Activated CD4-positive, alpha-beta T cell treated with anti-CD3 and anti-CD28 coated beads, Interleukin-2, amount 50 U/mL, for 1 hour (primary cell): ENCODE measurements at regions not wholly inside any gene's neighbourhood (a gene's known extent, or its start where the extent isn't known, plus 50 kb on each side); places are given as distances from the start of the nearest gene placed in this dataset.

Experiments
- DNase-seq: peaks from one replicate; pipeline ENCODE4 v3.0.0-alpha.2; 2020

DNA sequence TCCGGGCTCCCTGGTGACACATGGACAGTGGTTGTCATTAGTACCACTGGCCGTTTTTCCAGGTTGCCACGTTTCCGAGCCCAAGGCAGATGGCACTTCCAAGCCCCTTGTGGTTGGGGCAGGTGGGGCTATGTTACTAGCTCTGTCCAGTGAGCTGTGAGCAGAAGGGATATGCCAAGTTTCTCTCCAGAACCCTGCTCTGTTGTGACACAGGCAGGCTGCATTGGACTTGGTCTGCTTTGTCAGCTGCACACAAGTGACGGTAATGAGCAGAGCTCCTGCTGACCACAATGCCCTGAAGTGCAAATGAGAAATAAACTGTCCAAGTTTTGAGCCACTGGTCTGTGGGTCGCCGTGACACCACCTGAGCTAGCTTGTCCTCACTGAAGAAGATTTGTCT is 118.8 kb downstream of the GYPC start:
- no peak for DNase-seq

DNA sequence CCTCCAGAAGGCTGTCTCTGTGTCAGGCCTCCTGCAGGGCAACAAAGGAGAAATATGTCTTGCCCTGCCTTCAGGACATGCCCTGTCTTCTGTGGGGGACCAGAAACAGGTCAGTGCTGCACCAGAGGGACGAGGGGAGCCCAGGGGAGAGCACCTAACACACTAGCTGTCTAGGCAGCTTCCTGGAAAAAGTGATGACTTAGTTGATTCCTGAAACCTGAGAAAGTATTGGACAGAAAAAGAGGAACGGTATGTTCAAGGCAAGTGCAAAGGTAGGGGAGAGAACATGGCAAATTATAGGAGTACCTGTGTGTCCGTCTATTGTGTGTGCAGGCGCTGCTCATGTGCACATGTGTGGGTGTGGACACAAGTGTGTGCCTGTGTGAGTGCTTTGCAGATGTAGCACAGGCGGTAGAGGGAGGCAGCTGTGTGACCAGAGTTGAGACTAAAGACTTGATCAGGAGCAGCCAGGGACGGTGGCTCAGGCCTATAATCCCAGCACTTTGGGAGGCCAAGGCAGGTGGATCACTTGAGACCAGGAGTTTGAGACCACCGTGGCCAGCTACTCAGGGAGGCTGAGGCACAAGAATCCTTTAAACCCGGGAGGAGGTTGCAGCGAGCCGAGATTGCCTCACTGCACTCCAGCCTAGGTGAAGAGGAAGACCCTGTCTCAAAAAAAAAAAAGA is 119.5 kb downstream of the GYPC start:
- DNase-seq = no peak

DNA sequence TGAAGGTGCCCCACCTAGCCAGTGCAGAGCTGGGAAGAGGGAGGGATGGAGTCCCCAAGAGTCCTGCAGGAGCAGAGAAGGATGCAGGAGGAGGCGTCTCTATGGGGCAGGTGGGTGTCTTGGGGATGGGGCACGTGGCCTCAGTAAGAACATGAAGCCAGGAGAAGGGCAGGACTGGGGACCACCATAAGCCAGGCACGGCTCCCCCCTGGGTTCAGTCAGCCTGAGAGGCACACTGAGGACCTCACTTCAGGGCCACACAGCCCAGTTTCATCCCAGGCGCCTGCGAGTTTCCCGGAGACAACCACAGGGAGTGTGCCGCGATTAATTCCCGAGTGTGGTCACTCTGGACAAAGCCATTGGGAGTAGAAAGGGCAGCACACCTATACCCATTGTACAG is 120.3 kb downstream of the GYPC start:
- no peak for DNase-seq

DNA sequence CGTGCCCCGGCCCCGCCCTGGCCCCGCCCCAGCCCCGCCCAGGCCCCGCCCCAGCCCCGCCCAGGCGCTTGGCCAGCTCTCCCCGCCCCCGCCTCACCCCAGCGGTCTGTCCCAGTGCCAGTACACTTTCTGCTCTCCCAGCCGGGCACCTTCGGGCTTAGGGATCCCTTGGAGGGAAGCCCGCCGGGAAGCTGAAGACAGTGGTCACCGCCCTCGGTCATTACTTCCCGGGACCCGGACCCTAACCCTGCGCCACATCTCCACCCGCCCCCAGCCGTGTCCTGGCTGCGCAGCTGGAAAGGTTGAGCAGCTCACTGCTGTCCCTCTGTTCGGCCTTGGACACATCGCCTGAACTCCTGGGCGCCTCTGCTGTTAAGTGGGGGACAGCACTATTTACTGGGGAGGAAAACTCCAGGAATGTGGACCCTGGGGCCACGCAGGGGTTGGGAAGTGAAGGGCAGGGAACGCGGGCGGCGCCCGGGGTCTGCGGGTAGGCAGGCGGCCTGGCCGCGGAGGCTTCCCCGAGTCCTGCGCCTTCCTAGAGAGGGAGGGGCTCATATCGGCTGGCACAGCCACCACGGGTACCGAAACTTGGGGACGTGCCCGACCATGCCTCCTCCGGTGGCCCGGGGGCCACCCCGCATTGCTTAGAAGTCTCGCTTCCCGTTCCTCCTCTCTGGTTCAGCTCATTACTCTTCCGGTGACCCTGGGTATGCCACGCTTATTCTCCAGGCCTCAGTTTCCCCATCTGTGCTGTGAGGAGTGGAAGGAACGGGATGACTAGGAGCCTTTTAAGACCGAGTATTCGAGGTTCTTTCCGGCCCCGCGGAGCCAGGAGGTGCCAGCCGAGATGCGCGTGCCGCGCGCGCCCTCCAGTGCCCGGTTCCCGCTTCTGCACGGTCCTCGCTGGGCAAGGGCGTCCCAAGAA is 121.0 kb downstream of the GYPC start:
- peak; percentile 80 for DNase-seq

DNA sequence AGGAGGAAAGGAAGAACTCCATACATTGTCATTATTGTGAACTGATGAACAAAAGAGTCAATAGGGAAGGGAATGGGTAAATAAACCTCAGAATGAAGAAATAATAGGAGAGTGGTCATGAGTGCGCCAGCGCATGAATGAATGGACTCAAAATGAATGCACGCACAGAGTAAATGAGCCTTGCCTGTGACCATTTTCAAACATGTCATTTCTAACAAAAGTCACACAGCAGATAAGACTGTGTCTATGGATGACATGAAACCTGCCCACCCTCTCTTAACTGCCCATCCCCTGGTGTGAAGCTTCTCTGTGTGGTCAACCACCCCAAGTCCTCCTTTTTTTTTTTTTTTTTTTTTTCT is 121.1 kb upstream of the TEX51 start:
- DNase-seq = no peak

DNA sequence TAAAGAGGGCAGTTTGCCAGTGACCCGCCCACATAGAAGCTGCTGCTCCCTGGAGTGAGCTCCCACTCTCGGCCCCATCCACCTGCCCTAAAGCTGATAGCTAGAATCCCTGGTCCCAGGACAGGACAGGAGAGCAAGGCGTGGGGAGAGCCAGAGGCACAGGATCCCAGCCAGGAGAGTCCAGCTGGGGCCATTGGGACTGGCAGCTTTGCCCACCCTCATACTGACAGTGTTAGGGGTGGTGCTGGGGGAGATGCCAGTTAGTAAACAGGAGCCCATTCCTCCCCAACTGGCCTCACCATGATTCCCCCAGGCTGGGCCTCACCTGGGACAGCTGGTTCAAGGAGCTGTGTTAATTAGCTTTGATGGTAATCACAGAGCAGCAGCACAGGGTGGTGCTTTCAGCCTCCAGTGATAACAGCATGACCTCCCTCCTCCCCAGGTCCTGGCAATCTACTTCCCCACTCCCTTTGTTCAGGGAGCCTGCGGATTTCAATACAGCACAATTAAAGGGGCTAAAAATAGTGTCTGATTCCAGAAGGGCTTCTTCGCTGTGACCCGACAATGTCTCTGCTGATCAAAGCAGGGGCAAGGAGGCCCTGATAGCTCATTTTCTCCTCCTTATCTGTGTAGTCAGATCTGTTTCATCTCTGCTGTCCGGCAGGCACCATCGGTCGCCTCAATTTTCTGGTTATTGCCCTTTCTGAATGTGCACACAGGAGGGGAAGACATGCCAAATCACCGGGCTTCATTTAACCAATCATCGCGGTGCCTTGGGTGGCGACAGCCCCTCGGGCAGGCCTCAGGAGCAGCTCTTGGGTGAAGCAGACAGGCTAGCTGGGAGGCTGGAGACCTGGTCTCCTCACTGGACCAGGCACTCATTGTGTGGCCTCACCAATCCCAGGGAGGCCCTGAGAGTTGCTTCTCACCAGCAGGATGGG is 119.9 kb upstream of the TEX51 start:
- no peak for DNase-seq

DNA sequence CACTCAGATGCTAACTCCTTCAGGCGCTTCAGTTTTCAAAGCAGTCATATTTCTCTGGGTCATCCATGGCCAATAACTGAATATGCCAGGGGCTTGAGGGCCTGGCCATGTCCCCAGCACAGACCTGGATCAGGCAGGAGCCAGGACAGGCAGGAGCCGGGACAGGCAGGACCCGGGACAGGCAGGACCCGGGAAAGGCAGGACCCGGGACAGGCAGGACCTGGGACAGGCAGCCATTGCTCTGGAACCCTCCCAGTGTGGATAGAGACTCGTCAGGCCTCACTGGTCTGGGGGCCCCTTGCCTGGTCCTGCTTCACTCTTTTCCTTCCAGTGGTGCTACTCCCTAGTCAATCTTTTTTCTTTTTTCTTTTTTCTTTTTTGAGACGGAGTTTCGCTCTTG is 117.5 kb upstream of the TEX51 start:
- no peak for DNase-seq

DNA sequence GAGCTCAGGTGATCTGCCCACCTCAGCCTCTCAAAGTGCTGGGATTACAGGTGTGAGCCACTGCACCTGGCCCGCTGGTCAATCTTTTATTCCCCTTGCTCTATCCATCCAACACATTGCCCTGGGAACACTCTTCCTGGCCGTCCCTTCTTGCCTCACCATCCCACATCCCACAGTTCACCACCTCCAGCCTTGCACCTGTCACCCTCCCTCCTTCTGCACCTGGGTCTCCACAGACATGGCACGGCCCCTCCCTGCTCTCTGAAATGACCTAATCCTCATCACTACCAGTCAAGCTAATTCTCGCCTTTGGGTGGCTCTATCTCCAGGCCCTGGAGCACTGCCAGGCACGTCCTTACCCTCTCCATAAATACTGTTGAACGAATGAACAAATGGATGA is 116.9 kb upstream of the TEX51 start:
- DNase-seq = no peak

DNA sequence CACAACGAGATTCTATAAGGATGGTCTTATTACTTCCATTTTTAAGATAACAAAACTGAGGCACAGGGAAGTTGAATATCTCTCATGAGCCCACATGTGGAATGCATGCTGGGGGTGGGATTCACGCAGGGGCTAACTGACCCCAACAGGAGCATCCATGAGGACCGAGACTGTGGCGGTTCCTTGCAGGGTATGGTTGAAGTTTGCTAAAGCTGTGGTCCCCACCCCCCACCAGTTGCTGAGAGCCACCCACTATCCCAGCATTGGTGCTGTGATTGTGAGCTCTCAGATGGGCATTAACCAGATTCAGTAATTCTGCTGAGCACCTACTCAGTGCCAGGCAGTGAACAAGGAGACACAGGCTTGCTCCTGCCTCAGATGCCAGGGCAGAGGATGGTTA is 116.0 kb upstream of the TEX51 start:
- DNase-seq = no peak

DNA sequence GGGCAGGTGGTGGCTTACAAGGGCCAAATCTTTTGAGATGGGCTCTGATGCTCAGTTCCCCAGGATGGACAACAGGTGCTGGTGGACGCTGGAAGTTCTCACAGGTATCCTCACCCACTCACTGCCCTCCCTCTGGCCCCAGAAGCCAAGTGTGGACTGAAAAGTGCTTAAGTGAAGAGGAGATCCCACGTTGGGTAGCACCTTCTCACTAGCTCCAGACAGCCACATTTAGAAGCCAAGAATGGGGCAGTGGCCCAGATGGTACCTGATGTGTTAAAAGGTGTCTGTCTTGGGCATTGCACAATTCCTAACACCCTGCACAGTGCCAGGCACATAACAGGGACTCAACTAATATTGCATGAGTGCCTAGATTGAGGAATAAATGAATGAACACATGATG is 115.3 kb upstream of the TEX51 start:
- DNase-seq = no peak

DNA sequence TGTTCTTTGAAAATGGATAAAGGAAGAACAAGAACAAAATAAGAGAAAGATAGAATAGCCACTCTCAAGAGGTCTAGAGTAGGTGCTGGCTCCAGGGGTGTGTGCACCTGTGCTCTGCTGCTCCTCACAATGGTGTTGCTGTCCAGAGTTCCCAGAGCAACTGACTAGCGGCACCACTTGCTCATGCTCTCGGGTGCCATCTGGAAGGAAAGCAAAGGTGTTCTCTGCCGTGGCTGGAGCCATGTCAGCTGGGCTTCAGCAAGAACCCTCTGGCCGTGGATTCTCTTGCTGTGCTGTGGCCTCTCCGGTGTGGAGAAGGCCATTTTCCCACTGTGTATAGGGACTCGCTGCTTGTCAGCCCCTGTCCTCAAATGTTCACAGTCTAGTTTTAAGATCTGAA is 114.6 kb upstream of the TEX51 start:
- DNase-seq = no peak

DNA sequence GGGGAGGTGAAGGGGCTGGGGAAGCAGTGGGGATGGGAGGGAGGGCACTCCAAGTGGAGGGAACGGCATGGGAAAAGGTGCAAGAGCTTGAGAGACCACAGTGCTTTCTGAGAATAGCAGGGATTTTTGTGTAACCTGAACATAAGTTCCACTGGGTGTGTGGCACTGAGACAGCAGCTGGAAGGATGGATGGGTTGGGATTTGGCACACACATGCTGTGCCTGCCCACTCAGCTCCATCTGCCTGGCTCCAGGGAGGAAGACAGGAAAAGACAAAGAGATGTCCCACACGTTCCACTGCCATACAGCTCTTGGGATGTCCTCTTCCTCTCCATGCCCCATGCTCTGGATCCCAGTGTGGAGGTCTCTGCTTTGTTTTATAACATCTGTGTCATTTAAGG is 114.1 kb upstream of the TEX51 start:
- no peak for DNase-seq

DNA sequence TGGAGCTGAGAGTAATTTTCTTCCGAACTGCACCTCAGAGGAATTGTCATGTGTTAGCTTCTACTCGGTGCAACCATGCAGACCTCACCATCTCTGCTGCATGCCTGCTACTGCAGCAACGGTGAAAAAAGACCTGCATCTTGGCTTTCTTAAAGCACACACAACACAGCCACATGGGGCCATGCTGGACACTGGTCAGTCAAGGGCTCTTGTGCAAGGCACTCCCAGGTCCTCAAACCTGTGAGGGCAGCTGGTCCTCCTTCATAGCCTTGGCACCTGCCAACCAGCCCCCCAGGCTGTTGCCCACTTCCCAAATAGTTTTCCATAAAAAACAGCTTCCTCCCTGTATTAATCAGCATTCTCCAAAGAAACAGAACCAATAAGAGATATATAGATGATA is 113.5 kb upstream of the TEX51 start:
- no peak for DNase-seq

DNA sequence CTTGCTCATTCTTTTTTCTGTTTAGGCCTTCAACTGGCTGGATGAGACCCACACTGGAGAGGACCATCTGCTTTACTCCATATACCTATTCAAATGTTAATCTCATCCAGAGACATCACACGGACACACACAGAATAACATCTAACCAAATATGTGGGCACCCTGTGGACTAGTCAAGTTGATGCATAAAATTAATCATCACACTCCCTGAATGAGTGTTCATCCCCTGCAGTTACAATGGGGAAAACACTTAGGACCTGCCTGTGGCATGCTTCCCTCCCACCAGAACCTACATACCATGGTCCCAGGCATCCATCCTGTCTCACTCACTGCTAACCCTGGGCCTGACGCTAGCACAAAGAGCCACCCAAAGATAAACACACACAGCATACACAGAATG is 112.8 kb upstream of the TEX51 start:
- no peak for DNase-seq

DNA sequence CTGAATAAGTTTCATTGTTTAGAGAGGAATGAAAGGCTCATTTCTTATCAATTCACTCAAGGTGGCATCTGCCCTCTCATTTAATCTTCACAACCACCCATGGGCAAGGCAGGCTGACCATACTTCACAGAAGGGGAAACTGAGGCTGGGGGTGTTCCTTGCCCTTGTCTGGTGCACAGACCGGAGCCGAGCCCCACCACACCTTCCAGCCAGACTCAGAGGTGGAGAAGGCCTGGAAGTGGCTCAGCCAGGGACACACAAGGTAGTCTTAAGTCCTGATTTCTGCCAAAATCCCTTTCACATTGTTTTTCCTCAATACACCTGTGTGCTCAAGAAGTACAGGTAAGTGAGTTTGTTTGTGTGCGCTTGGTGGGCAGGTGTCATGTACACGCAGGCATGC is 111.9 kb upstream of the TEX51 start:
- DNase-seq = no peak

DNA sequence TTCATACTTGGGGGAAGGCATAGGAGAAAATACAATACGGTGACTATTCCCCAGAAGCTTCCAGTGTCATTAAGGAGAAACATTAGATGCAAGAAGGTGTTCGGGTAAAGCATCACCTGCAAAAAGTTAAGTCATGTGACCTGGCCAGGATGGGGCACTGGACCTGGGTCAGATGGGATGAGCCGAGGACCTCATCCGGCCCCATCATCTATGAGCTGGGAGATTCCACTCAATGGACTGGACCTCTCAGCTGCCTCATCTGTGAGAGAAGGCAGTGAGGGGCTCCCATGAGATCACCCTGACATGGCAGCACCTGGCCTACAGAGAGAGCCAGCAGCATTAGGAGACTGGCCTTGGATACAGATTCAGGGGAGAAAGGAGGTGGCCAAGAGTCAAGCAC is 111.4 kb upstream of the TEX51 start:
- DNase-seq = no peak

DNA sequence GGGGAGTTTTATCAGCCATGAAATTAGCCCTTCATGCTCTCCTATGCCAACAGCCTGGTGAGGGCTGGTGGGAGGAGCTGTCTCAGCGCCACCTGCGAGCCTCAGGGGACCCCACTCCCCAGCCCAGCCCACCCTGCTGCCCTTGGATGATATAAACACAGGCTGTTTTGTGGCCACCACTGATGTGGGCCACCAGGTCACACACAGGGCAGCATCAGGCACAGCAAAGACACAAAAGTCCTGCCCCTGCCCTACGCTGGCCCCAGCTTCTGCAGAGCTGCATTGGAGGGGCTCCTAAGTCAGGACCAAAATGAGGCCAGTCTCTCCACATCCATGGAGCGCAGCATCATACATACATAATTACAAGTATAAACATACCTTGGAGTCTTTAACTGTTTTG is 110.6 kb upstream of the TEX51 start:
- DNase-seq = no peak

DNA sequence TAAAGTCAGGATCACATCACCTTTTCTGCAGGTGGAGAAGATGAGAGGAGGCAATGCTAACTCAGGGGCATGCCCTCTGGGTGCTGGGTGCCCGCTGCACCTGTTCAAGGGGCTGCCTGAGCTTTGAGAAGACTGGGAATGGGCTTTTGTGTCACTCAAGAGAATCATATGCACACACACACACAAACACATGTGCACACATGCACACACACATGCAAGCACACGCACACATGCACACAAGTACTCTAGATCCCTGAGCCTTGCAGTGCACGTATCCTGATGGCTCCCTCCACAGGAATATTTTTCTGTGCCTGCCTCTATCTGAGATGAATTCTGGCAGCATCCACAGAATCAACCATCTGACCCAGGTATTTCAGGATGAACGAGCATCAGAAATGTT is 110.0 kb upstream of the TEX51 start:
- no peak for DNase-seq

DNA sequence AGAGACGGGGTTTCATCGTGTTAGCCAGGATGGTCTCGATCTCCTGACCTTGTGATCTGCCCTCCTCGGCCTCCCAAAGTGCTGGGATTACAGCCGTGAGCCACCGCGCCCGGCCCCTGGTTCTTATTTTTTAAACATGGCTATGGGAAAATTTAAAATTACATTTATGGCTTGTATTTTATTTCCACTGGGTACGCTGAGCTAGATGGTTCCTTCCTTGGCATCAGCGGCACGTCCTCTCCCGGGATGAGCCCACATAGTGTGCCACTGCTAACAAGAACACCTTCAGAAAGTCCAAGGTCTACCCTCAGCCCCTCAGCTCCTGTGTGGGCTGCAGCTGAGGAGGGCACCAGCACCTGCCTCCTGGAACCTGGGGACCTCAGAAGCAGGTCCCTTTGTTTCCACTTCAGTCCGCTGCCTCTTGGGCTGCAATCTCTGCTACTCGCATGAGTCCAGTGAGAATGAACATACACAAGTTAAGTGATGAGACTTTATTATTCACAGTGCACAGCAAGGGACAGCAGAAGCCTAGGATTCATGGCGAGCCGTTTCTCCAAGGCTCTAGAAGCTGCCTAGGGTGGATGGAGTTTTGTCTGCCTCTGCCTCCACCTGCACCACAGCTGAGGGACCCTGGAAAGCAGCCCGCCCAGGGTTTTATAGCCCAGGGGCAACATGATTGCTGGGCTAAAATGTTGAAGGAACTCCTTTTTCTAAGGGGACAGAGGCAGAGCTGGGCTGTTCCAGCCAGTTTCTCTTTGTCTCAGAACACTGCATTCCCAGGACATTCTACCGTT is 107.5 kb upstream of the TEX51 start:
- no peak for DNase-seq

DNA sequence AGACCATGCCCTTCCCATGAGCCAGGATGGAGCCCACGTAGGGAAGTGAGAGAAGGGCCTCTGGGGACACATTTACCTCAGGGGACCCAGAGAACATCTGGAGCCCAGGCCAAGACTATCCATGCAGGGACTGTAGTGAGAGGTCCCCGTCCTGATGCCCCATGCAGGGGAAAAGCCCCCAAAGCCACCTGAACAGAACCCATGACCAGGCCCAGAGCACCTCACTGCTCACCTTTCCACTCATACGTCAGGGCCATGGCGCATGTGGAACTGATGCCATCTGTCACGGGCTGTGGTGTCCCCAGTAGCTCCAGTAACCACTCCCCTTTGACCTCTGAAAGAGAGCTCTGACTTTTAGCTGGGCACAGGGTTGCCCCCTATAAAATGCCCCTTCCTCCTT is 106.5 kb upstream of the TEX51 start:
- no peak for DNase-seq

DNA sequence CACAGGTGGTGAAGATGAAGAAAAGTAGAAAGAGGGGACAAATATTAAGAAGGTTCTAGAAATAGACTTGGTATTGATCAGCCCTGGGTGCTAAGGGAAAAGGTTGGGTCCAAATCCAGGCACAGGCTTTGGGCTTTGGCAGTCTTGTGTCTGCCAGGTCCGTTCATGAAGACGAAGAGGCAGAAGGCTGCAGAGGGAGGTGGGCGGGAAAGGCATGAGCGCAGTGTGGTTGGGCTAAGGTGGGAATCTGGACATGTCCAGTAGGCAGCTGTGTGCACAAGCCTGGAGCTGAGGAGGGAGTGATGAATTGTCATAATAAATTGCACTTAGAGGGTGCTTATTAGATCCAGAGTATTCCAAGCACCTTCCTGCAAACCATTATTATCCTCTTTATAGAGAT is 105.7 kb upstream of the TEX51 start:
- DNase-seq = no peak

DNA sequence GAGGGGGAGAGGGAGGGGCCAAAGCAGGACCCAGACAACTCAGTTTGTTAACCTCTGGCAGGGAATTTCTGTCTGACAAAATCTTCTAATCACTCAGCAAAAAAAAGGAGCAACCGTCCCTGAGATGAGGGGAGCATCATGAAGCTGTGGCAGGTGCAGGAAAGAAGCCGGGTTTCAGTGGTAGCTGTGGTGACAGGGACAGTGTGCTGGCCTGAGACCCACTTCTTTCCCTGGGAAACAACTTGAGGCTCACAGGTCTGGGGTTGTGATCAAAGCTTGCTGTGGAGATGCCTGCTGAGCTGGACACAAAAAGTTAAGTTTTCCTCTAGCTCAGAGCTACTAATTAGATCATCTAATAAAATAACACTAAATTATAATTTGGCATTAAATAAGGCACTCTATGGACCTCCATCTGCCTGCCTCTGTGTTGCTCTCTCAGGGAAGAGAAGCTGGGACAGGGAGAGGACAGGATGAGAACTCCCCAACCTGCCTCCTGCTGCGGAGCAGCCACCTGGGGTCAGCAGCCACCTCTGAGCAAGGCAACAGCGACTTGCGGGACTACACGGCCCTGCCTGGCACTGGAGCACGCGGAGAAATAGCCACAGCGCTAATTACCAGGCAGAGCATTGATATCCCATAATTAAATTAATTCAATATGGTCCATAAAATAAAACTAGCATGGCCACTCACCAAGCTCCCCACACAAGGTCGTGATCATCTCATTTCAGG is 104.6 kb upstream of the TEX51 start:
- no peak for DNase-seq
